ENCODE measurements at regions not wholly inside any gene's neighbourhood (a gene's known extent, or its start where the extent isn't known, plus 50 kb on each side); places are given as distances from the start of the nearest gene placed in this dataset.

DNA sequence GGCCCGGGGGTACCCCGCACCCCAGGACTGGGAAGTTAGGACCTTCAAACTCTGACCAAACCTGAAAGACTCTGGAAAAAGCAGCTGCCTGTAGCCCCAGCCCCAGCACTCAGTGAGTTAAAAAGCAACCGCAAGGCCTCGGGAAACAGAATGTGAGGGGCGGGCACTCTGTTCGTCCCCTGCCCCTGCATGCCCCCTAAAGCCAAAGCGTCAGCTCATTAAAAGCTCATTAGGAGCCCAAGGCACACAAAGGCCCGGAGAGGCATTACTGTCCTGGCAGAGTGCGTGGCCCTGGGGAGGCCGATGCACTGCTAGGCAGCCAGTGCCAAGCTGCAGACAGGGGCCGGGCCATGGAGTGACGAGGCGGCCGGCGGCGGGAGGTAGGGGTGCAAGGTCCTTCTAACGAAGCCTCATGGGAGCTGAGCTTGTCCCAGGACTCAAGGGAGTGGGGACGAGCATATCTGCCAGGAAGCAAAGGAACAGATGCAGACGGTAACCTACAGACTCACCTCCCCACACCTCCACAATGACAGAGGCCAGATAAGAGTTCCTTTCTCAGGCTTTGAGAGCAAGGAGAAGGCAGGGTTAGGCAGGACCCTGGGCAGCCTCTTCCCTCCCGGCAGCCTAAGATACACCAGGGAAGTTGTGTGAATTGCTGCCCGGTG is 116.8 kb downstream of the ENGASE start:
- no peak for DNase-seq (ENCODE audit: low spot score)

DNA sequence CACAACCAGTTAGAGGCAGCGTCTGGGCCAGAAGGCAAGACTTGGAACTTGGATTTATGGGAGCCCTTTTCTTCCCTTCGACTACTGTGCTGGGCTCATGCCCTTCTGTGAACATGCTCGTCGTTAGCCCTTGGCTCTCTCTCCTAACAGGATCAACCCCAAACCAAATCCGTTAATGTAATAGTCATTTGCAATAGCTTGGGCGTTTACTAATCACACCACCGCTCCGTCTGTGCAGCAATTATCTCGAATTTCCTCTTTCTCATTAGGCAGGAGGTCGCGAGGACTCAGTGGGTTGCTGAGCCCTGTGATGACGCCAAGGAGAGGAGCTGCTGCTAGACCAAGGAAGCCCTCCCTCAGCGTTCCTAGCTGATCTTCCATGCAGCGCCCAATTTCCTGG is 114.7 kb downstream of the ENGASE start:
- no peak for DNase-seq (ENCODE audit: low spot score)

DNA sequence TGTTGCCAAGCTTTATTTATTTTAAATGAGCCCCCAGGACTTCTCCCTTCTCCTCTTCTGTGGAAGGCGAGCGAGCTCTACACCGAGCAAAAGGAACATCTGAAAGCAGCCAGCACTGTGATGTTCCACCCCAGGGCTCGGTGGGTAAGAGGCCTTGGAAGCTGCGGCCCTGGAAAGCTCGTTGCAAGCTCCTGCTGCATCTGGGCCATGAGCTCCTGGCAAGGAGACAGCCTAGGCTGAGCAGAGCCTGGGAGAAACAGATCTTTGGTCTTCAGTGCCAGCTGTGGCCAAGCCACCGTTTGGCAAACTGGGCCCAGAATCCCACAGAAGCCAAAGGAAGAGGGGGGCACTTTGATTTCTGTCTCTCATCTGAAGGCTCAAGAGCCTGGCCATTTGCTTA is 114.1 kb downstream of the ENGASE start:
- no peak for DNase-seq (ENCODE audit: low spot score)

DNA sequence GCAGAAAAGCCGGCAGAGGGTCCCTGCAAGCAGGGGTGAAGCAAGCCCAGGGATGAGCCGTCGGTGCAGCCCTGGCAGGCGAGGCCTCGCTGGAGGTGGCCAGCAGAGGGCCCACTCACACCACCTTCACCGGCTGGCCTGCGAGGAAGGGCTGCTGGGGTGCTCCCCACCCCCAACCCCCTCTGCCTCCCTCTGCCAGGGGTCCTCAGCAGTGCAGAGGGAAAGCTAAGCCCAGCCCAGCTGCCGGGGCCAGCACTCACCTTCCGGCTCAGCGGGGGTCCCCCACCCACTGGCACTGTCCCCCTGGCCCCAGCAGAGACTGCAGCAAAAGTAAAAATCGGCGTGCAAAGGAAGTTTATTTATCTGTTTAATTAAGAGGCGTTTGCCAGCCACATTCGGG is 113.4 kb downstream of the ENGASE start:
- peak; percentile 65 for DNase-seq (ENCODE audit: low spot score)

DNA sequence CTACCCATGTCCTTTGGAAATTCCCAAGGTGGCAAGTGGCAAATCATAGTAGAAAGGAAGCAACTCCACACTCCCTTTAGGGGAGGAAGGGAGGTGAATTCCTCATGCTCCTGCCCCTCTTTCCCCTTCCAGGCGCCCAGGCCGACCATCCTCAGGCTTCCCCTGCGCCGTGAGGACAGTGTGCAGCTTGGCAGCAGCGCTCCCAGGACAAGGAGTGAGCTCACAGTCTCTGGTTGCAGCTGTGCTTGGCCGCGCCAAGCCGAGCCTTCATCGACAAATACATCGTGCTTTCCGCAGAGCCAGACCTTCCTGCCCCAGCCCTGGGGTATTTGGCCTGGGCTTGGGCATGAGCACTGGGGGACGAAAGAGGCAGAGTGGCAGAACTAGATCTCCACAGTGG is 112.6 kb downstream of the ENGASE start:
- no peak for DNase-seq (ENCODE audit: low spot score)

DNA sequence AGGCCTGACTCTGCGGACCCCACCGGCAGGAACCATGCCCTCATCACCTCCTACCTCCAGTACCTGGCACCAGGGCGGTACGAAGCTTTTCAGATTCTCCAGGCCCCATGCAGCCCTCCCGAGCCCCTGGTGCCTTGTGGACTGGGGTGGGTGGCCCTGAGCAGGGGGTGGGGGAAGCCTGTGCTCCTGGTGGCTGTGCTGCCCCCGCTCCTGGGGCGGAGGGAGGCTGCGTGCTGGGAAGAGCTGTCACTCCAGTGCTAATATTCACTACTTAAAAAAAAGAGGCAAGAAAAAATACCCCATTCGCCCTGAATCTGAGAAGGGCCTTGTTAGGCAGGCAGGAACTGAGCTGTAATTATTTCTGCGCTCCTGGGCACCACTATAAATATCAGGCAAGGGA is 111.8 kb downstream of the ENGASE start:
- DNase-seq (ENCODE audit: low spot score): no peak

DNA sequence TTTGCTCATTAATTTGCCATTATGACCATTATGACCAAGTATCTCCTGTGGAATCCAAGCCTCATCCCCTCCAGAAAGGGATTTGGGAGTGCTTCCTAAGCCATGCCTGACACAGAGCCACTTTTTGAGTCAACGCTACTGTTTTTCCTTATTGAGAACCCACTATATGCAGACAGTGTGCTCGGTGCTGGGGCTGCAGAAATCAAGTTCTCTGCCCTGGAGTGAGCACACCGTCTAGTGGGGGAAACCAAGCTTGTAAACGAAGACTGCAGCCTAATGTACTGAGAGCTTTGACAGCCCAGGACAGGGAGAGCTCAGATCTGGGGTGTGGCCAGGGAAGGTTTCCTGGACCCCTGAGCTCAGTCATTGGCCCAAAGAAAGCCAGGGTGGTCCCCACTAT is 111.0 kb downstream of the ENGASE start:
- no peak for DNase-seq (ENCODE audit: low spot score)

DNA sequence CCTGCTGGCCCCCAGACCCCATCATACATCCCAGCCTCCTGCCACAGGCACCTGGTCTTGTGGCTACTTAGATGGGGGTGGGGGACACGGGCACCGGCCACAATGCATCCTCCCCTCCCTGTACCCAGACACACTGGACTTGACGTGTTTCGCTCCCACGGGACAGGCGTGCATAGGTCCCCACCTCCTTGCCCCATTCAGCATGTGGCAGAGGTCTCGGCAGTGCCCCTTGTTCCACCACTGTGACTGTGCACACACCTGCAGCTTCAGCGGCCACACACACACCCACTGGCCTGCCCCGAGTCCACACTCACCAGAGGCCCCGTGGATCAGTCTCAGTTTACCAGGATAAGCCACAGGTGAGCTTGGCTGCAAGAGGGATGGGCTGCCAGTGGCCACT is 109.6 kb downstream of the ENGASE start:
- no peak for DNase-seq (ENCODE audit: low spot score)

DNA sequence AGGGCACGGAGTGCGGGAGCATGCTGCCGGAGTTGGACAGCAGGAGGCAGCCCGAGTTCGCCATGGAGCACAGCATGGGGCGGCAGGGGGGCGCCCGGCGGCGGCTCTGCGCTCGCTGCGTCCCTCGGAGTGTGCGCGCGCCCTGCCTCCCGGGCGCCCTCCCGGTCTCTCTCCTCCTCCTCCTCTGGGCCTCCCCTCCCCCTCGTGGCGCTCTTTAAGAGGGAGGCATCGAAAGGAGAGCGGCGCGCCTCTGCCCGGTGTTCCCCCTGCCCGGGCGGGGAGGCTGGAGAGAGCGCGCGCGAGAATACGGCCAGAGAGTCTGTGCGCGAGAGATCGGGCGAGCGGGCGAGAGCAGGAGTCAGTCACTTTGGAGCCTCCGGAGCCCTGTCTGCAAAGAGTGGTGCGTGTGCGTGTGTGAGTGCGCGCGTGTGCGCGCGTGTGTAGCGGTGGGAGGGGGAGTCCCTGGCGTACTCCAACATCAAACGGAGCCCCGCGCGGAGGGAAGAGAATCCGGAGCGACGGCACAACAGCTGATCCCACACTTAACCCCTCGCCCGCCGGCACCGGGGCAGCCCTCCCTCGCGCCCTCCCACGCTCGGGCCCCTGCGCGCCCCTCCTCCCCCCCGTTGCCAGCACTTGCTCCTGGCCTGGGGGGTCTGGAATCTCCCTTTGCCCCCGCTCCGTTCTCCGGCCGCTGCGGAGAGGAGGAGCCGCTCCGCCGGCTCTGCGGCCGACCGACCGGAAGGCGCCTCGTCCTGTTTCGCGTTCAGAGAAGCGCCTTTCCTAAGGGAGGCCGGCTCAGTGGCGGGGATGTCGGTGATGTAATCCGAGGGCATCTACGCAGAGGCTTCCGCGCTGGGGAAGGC is 108.9 kb downstream of the ENGASE start:
- peak; percentile 22 for DNase-seq (ENCODE audit: low spot score)

DNA sequence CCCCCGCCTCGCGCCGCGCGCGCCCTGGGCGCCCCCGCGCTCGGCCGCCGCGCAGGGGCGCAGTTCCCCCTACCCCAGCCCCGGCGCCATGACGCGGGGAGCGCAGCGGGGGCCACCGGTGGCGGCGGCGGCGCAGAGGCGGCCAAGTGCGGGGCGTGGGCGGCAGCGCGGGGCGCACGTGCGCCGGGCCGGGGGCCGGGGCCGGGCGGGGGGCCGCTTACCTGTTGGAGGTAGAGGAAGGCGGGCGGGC is 108.3 kb downstream of the ENGASE start:
- DNase-seq (ENCODE audit: low spot score): no peak

DNA sequence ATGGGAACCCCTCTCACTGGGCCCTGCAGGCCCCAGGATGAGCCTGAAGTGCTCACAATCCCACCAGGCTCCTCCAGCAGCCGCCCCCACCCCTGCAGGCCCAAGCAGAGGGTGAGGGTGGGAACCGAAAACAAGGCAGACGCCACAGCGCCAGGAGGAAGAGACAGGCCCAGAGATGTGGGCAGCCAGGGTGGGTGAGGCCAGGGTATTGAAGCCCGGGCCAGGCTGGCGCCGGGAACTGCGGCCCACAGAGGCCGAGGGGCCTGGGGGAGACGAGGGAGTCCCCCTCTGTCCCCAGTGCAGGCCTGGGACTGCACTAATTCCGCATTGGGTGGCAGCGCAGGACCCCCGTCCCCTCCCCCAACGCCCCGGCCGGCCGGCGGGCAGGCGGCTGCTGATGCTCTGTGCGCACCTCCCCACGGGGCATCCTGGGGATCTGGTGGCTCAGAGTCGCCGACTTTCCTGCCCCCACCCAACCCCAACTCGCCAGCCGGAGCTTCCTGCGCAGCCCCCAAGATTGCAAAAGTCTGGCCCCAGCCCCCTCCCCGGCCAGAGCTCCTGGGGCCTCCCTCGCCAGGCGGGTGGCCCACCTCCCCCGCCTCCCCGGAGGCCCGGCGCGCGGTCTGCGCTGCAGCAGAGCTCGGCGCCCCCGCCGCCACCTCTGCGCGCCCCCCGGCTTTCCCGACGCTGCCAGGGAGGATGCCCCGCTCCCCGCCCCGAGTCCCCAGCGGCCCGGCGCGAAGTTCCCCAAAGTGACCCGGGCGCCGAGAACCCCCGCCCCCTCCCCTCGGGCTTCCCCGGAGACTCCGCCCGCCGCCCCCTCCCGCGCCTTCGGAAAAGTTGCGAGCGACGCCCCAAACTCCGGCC is 107.8 kb downstream of the ENGASE start:
- no peak for DNase-seq (ENCODE audit: low spot score)

DNA sequence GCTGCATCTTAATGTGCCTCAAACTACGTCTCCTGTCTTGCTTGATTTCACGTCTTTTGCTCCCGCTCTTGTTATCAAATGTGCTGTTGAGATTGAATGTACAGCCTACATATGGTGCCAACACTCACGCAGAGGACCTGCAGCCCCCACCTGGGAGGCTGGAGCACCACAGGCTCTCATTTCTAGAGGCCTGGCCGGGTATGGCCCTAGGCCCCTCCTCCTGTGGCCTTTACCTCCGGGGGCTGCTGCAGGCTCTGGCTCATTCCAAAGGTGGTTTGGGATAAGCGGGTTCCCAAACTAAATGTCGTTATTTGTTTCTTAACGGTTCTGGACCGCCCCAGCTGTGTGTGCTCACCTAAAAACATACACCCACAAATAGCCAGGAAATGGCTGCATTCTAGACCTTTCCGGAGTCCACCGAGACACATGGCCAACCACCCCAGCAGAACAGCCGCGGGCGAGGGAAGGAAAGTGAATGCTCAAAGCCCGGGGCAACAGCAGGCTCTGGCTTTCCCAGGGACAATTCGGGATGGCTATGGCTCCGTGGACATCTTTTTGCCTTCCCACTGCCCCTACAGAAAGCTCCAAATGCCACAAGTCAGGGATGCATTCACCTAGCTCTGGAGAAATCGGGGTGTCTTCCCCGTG is 105.9 kb downstream of the ENGASE start:
- no peak for DNase-seq (ENCODE audit: low spot score)

DNA sequence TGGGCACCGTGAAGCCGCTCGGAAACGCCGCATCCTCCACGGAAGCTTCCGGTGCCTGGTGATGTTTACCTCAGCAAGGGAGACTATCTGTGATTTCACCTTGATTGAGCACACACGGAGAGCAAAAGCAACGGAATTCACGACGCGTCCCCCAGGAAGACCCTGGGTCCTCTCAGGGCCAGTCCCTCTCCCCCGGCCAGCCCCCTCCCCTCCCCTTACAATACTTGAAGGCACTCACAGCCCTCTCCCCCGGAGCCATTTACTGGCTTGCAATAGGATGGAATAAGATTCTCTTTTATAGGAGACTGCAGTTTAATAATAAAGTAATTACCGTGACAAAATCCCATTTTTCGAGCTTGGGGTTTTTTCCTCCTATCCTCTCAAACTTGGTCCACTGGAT is 104.7 kb downstream of the ENGASE start:
- DNase-seq (ENCODE audit: low spot score): no peak

DNA sequence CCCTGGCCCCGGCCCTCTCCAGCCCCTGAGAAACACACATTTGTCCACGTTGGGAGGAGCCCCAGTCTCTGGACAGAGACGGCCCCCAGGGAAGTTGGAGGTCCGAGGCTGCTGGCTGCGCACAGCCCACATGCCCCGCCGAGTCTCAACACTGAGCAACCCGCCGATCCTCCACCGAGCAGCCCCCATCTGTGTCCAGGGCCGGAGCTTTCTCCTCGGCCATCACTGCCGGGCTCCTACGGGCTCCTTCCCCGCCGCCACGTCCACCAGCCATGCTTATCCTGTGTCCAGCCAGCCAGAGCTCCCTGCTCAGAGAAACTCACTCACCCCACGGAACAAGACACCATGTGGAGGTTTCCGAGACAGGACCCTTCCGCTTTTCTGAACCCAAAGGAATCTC is 103.3 kb downstream of the ENGASE start:
- no peak for DNase-seq (ENCODE audit: low spot score)

DNA sequence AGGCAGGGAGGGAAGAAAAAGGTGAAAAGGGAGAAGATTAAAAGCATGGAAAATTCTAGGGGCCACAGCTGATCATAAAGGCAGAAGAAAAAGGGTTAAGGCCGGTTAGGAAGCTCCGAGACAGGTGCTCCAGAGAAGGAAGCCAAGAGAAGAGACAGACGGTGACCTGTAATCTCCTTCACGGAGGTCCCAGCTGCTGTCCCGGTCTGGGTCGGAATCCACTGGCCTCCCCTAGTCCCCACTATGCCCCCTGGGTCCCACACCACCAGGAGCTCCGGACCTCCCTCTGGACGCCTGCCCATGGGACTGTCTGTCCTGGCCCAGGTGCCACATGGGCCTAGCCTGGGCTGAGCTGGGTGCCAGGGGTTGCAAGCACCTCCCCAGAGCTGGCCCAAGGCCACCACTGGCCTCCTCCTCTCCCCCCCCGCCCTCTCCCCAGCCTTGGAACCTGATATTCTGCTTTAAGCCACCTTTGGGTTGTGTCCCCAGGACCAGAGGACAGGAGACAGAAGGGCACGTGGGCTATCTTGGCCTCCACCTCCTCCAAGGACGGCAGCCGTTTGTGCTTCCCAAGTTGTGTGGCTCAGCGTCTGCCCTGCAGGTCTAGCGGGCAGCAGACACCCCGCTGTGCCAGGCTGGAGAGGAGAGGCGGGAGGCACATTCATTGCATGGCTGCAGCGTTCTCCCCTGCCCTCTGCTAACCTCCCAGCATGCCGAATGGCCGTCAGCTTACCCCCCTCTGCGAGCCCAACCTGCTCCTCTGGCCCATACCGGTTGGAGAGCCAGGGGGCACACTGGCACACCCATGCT is 102.4 kb downstream of the ENGASE start:
- no peak for DNase-seq (ENCODE audit: low spot score)

DNA sequence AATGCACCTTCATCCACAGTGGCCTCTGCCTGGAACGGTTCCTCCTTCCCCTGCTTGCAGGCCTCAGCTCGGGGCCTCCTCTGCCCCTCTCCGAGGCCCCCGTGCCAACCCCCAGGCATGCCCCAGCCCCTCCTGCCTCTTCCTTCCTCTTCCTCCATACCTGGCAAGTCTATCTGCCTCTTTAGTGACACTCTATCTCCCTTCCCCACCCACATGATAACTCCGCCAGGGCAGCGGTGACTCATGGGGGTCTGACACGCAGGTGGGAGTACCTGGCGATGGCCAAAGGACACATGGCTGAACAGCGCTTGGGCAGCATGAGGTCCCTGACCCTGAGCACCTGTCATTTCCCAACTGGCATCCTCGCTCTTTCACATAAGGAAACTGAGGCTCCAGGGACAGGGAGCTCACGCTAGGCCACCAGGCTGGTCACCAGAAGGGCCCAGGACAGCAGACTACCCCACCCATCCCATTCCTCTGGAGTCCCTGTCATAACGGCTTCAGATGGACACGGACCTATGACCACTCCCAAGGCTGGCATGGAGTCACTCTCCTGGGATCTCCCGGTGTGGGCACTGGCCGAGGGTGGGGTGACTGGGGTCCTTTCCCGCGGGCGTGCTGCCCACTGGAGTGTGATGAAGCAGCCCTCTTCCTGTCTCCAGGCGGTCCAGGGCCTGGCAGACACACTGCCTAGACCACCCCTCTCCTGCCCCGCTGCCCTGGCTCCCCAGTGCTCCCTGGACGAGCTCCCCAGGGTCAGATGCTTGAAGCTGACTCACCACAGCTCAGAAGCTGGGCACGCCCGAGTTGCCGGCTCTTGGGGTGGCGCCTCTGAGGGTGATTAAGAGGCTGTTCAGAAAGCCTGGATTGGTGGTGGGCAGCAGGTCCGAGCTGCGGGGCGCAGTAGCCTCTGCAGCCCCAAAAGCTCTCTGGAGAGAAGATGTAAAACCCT is 100.6 kb downstream of the ENGASE start:
- peak; percentile 53 for DNase-seq (ENCODE audit: low spot score)

DNA sequence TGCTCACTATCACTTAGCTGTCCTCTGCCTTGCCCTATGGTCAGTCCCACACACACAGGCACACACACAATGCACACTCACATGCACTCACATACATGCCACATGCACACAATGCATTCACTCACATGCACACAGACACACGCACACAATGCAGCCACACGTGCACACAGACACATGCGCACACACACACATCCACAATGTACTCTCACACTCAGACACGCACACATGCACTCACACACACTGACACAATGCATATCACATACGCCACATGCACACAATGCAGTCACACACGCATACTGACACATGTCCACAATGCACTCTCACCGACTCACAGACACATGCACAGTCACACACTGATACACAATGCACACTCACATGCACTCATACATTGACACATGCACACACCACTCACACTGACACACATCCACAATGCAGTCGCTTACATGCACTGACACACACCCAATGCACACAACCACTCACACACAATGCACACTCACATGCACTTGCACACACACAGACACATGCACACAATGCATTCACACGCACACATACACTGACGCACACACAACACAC is 99.7 kb downstream of the ENGASE start:
- no peak for DNase-seq (ENCODE audit: low spot score)

DNA sequence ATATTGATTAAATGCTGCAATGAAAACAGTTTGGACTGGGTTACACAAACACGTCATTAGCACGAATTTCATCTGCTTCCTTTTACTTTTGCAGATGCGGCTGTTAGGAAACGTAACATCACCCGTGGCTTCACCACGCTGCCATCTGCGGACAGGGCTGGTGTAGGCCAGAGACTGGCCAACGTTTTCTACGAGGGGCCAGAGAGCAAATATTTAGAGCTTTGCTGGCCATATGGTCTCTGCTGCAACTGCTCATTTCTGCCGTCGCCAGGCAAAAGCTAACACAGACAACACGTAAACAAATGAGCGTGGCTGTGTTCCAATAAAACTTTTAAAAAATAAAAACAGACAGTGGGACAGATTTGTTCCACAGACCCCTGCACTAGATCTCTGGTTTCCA is 96.6 kb downstream of the ENGASE start:
- peak; percentile 20 for DNase-seq (ENCODE audit: low spot score)

DNA sequence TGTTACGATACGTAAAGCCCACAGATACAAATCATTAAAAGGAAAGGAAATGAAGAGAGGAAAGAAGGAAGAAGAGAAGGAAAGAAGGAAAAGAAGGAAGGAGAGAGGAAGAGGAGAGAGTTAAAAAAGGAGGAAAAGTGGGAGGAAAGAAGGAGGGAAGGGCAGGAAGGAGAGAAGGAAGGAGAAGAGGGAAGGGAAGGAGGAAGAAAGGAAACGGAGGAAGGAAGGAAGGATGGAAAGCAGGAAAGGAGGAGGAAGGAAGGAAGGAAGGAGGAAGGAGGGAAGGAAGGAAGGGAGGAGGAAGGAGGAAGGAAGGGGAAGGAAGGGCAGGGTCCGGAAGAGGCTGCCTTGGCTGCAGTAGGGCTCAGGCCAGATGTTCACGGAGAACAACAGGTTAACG is 95.2 kb downstream of the ENGASE start:
- DNase-seq (ENCODE audit: low spot score): no peak

DNA sequence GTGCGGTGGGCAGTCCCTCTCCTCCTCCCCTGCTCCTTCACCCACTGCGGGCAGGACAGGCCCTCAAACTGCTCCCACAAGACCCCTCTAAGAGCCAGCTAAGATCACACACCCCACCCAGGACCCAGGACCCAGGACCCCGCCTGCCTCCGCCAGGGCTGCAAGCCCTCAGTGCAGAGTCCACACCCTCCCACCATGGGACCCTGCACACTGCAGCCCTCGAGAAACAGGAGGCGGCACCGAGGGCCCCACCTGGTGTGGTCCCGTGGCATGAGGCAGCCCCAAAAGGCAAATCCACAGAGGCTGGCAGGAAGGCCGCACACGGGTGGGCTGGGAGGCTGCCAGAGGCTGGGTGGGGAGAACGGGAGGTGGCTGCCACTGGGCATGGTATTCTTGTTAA is 94.7 kb downstream of the ENGASE start:
- DNase-seq (ENCODE audit: low spot score): no peak
